HL-60 (cell line): ENCODE measurements at regions not wholly inside any gene's neighbourhood (a gene's known extent, or its start where the extent isn't known, plus 50 kb on each side); places are given as distances from the start of the nearest gene placed in this dataset.

ENCODE experiments used
- POLR2AphosphoS5 ChIP-seq: IDR thresholded peaks from 2 replicates; pipeline ENCODE4 v1.6.1; 2012; ENCODE audit warnings: low read depth
- TF ChIP-seq, protein P1 (sequence below): IDR thresholded peaks from one replicate; pipeline ENCODE4 v1.5.1; 2011; ENCODE audit warnings: low read length, control low read depth, inconsistent platforms; ENCODE audit not compliant: insufficient read depth

DNA sequence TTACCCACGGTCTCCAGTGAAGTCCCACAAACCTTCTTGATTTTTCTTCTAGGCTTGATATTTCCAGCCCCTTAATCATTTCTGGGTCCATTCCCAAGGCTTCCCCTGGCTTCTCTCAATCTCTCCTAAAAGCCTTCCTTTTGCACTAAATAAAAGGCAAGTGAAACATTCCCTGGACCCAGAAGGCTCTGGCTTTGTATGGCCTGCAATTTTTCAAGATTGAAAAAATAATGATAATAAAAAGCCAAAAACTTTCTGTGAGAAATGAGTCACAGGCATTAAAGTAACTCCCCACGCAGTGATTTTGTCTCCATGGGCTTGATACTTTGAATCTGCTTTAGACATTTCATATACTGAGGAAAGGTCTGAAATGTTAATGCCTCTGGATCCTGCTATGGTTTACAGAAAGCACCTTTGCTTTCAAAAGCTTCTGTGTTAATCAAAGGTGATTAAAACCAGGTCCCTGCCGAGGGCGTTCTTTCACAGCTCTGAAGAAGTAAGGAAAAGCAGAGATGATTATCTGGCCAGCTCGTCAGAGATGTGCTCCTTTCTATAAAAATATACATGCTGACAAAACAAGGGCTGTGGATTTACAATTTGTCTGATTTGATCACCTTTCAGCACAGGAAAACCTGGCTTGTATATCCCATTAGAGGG, 118.9 kb upstream of the TMEM72 start:
- TF ChIP-seq POLR2AphosphoS5: no peak
- TF ChIP-seq, protein P1, sequence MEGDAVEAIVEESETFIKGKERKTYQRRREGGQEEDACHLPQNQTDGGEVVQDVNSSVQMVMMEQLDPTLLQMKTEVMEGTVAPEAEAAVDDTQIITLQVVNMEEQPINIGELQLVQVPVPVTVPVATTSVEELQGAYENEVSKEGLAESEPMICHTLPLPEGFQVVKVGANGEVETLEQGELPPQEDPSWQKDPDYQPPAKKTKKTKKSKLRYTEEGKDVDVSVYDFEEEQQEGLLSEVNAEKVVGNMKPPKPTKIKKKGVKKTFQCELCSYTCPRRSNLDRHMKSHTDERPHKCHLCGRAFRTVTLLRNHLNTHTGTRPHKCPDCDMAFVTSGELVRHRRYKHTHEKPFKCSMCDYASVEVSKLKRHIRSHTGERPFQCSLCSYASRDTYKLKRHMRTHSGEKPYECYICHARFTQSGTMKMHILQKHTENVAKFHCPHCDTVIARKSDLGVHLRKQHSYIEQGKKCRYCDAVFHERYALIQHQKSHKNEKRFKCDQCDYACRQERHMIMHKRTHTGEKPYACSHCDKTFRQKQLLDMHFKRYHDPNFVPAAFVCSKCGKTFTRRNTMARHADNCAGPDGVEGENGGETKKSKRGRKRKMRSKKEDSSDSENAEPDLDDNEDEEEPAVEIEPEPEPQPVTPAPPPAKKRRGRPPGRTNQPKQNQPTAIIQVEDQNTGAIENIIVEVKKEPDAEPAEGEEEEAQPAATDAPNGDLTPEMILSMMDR: no peak
